KMS-11 (cell line): ENCODE measurements at regions not wholly inside any gene's neighbourhood (a gene's known extent, or its start where the extent isn't known, plus 50 kb on each side); places are given as distances from the start of the nearest gene placed in this dataset.

Source experiments
- H2AFZ ChIP-seq: fragments of 200-600 bp; sonication (generic); 2 replicates; pipeline ENCODE4 v1.6.1; 2016; ENCODE audit warnings: antibody characterized with exemption, mixed run types, low read depth
- H3K27ac ChIP-seq: fragments of 200-600 bp; sonication (generic); 2 replicates; pipeline ENCODE4 v1.6.1; 2016; ENCODE audit warnings: mild to moderate bottlenecking, mixed run types
- H3K27me3 ChIP-seq: fragments of 200-600 bp; sonication (generic); 2 replicates; pipeline ENCODE4 v1.6.1; 2017; ENCODE audit warnings: mild to moderate bottlenecking, low read depth, mixed run types, moderate library complexity; ENCODE audit not compliant: insufficient read depth
- H3K36me3 ChIP-seq: fragments of 200-600 bp; sonication (generic); 2 replicates; pipeline ENCODE4 v1.6.1; 2017; ENCODE audit warnings: mild to moderate bottlenecking, mixed run types; ENCODE audit not compliant: insufficient read depth
- H3K4me1 ChIP-seq: fragments of 200-600 bp; sonication (generic); 2 replicates; pipeline ENCODE4 v1.6.1; 2016; ENCODE audit warnings: mild to moderate bottlenecking, low read depth, mixed run types; ENCODE audit not compliant: poor library complexity, severe bottlenecking
- H3K4me2 ChIP-seq: fragments of 200-600 bp; sonication (generic); 2 replicates; pipeline ENCODE4 v1.7.0; 2016; ENCODE audit warnings: mild to moderate bottlenecking, mixed run types
- H3K4me3 ChIP-seq: fragments of 200-600 bp; sonication (generic); IDR thresholded peaks from 2 replicates; pipeline ENCODE4 v1.6.1; 2017; ENCODE audit warnings: low read depth, low read length, mixed read lengths; ENCODE audit not compliant: insufficient read depth
- H3K79me2 ChIP-seq: fragments of 200-600 bp; sonication (generic); 2 replicates; pipeline ENCODE4 v1.6.1; 2016; ENCODE audit warnings: low read depth, mixed run types; ENCODE audit not compliant: insufficient read depth
- H3K9ac ChIP-seq: fragments of 200-600 bp; sonication (generic); 2 replicates; pipeline ENCODE4 v1.6.1; 2016; ENCODE audit warnings: mild to moderate bottlenecking, mixed run types
- H4K20me1 ChIP-seq: fragments of 200-600 bp; sonication (generic); 2 replicates; pipeline ENCODE4 v1.6.1; 2016; ENCODE audit warnings: mild to moderate bottlenecking, mixed run types; ENCODE audit not compliant: insufficient read depth
- CTCF ChIP-seq: fragments of 200-600 bp; sonication (generic); conservative IDR thresholded peaks from 2 replicates; pipeline ENCODE4 v1.6.1; 2017; ENCODE audit warnings: low read depth, mild to moderate bottlenecking, antibody characterized with exemption, low read length, moderate library complexity, mixed read lengths

GRCh38 chr20:51978070-51978501, 175.8 kb upstream of the SALL4 start:
- no peaks in the 10 kb centered on the region for H3K79me2 ChIP-seq
- H3K36me3 ChIP-seq: no peaks in the 10 kb centered on the region
- H3K27me3 ChIP-seq: no peaks in the 10 kb centered on the region
- H3K9ac ChIP-seq: no peak overlapping the region
- H2AFZ ChIP-seq: no peak overlapping the region
- no peak for TF ChIP-seq CTCF
- H3K4me3 ChIP-seq: no peak overlapping the region
- no peak overlapping the region for H3K27ac ChIP-seq
- no peaks in the 10 kb centered on the region for H4K20me1 ChIP-seq
- H3K4me1 ChIP-seq: no peaks in the 10 kb centered on the region
- no peak overlapping the region for H3K4me2 ChIP-seq

GRCh38 chr20:51972056-51972455, 169.7 kb upstream of the SALL4 start:
- Histone ChIP-seq H3K27ac (no peak overlapping the region), H3K4me3 (no peak overlapping the region), H3K4me1 (no peaks in the 10 kb centered on the region), H3K9ac (no peak overlapping the region), H3K4me2 (no peak overlapping the region), H3K36me3 (no peaks in the 10 kb centered on the region), H2AFZ (no peak overlapping the region), H3K79me2 (no peaks in the 10 kb centered on the region), H4K20me1 (no peaks in the 10 kb centered on the region), H3K27me3 (no peaks in the 10 kb centered on the region)
- no peak for TF ChIP-seq CTCF

GRCh38 chr20:51970858-51971257, 168.5 kb upstream of the SALL4 start:
- Histone ChIP-seq H3K4me1 (no peaks in the 10 kb centered on the region), H3K79me2 (no peaks in the 10 kb centered on the region), H3K36me3 (no peaks in the 10 kb centered on the region), H3K9ac (no peak overlapping the region), H3K27ac (no peak overlapping the region), H3K27me3 (no peaks in the 10 kb centered on the region), H3K4me2 (no peak overlapping the region), H3K4me3 (no peak overlapping the region), H4K20me1 (no peaks in the 10 kb centered on the region), H2AFZ (no peak overlapping the region)
- TF ChIP-seq CTCF: no peak

- no peaks in the 10 kb centered on the region for H3K27me3 ChIP-seq
- no peaks in the 10 kb centered on the region for H3K79me2 ChIP-seq
- H3K27ac ChIP-seq: no peak overlapping the region
- no peak overlapping the region for H2AFZ ChIP-seq
- no peak for TF ChIP-seq CTCF
- H3K36me3 ChIP-seq: no peaks in the 10 kb centered on the region
- no peak overlapping the region for H3K4me3 ChIP-seq
- H3K4me2 ChIP-seq: no peak overlapping the region
- no peaks in the 10 kb centered on the region for H3K4me1 ChIP-seq
- no peak overlapping the region for H3K9ac ChIP-seq
- no peaks in the 10 kb centered on the region for H4K20me1 ChIP-seq
Observed at GRCh38 chr20:51969191-51969590, 166.9 kb upstream of the SALL4 start.
